Neuronal stem cell (in vitro differentiated cells): ENCODE measurements at regions not wholly inside any gene's neighbourhood (a gene's known extent, or its start where the extent isn't known, plus 50 kb on each side); places are given as distances from the start of the nearest gene placed in this dataset.

Experiments used
- DNase-seq: peaks from one replicate; pipeline ENCODE4 v3.0.0-alpha.2; 2013; ENCODE audit warnings: low spot score
- H2AFZ ChIP-seq: one replicate; pipeline ENCODE4 v1.6.1; 2013; ENCODE audit warnings: mild to moderate bottlenecking, low read length, inconsistent platforms
- H2AK5ac ChIP-seq: 2 replicates; pipeline ENCODE4 v1.6.1; 2013; ENCODE audit warnings: low read depth, mild to moderate bottlenecking, inconsistent platforms, low read length, moderate library complexity, mixed read lengths
- H2BK120ac ChIP-seq: 2 replicates; pipeline ENCODE4 v1.6.1; 2013; ENCODE audit warnings: low read depth, mild to moderate bottlenecking, inconsistent platforms, low read length, moderate library complexity, mixed read lengths
- H2BK12ac ChIP-seq: one replicate; pipeline ENCODE4 v1.6.1; 2013; ENCODE audit warnings: low read length, inconsistent platforms
- H2BK15ac ChIP-seq: 2 replicates; pipeline ENCODE4 v1.6.1; 2013; ENCODE audit warnings: mild to moderate bottlenecking, low read length, inconsistent platforms, mixed read lengths
- H2BK5ac ChIP-seq: one replicate; pipeline ENCODE4 v1.6.1; 2013; ENCODE audit warnings: inconsistent platforms, mild to moderate bottlenecking, low read length, moderate library complexity
- H3K14ac ChIP-seq: one replicate; pipeline ENCODE4 v1.6.1; 2013; ENCODE audit warnings: low read length, inconsistent platforms
- H3K18ac ChIP-seq: 2 replicates; pipeline ENCODE4 v1.6.1; 2013; ENCODE audit warnings: low read length, inconsistent platforms
- H3K23ac ChIP-seq: 2 replicates; pipeline ENCODE4 v1.6.1; 2013; ENCODE audit warnings: low read depth, mild to moderate bottlenecking, mixed read lengths, low read length, inconsistent platforms; ENCODE audit not compliant: poor library complexity
- H3K27ac ChIP-seq: replicated peaks from 3 replicates; pipeline ENCODE4 v1.5.1; 2013; ENCODE audit warnings: low read length, inconsistent platforms
- H3K27me3 ChIP-seq, 3 experiments: 2 replicates each; pipeline ENCODE4 v1.6.1; 2013; ENCODE audit warnings: low read length in 3 of 3, mild to moderate bottlenecking in 2 of 3, inconsistent platforms in 1 of 3, low read depth in 1 of 3, mixed read lengths in 1 of 3, moderate library complexity in 1 of 3; ENCODE audit not compliant: control insufficient read depth in 3 of 3, insufficient read depth in 3 of 3
- H3K36me3 ChIP-seq, 2 donors: replicated peaks in 1 of 2; 2 replicates each; pipeline ENCODE4 v1.6.1; 2013; ENCODE audit warnings: low read length in 2 of 2; ENCODE audit not compliant: control insufficient read depth in 2 of 2, insufficient read depth in 2 of 2
- H3K4ac ChIP-seq: 2 replicates; pipeline ENCODE4 v1.6.1; 2013; ENCODE audit warnings: inconsistent platforms, mild to moderate bottlenecking, low read length, moderate library complexity
- H3K4me1 ChIP-seq, 2 donors: 1 replicate in 1 of 2; 2 replicates in 1 of 2; pipeline ENCODE4 v1.6.1; 2013; ENCODE audit warnings: low read length in 2 of 2, low read depth in 1 of 2; ENCODE audit not compliant: control insufficient read depth in 2 of 2, insufficient read depth in 1 of 2
- H3K4me2 ChIP-seq: one replicate; pipeline ENCODE4 v1.6.1; 2013; ENCODE audit warnings: mild to moderate bottlenecking, low read length, inconsistent platforms; ENCODE audit not compliant: insufficient read depth, poor library complexity, severe bottlenecking
- H3K4me3 ChIP-seq, 2 donors: 2 replicates each; pipeline ENCODE4 v1.5.1; 2013; ENCODE audit warnings: low read length in 2 of 2, mild to moderate bottlenecking in 2 of 2, inconsistent platforms in 1 of 2, moderate library complexity in 1 of 2
- H3K79me1 ChIP-seq: one replicate; pipeline ENCODE4 v1.6.1; 2013; ENCODE audit warnings: low read depth, mild to moderate bottlenecking, inconsistent platforms, low read length, moderate library complexity
- H3K9ac ChIP-seq: one replicate; pipeline ENCODE4 v1.6.1; 2013; ENCODE audit warnings: mild to moderate bottlenecking, low read depth, low read length, inconsistent platforms; ENCODE audit not compliant: poor library complexity
- H3K9me3 ChIP-seq, 2 donors: replicated peaks in 1 of 2; 2 replicates each; pipeline versions ENCODE3 to v1.6.1; 2013; ENCODE audit warnings: low read length in 2 of 2, mild to moderate bottlenecking in 2 of 2, inconsistent platforms in 1 of 2, low read depth in 1 of 2, mixed read lengths in 1 of 2, moderate library complexity in 1 of 2; ENCODE audit not compliant: control insufficient read depth in 2 of 2, insufficient read depth in 1 of 2
- H4K8ac ChIP-seq: one replicate; pipeline ENCODE4 v1.6.1; 2013; ENCODE audit warnings: low read depth, mild to moderate bottlenecking, inconsistent platforms, low read length, moderate library complexity
- H4K91ac ChIP-seq: one replicate; pipeline ENCODE4 v1.6.1; 2013; ENCODE audit warnings: low read length, low read depth, mild to moderate bottlenecking, inconsistent platforms; ENCODE audit not compliant: poor library complexity
- WGBS, 2 donors: extraction: QIAGEN DNeasy Blood & Tissue Kit; methylation state at CpG; one replicate each; pipeline ENCODE4 v1.1.7; 2013; ENCODE audit warnings: missing lambda C conversion rate in 2 of 2, mixed read lengths in 1 of 2; ENCODE audit not compliant: insufficient read length in 2 of 2, insufficient replicate concordance in 1 of 2; ENCODE audit errors: extremely low coverage in 2 of 2; 5-methylcytosine and 5-hydroxymethylcytosine counted together

DNA sequence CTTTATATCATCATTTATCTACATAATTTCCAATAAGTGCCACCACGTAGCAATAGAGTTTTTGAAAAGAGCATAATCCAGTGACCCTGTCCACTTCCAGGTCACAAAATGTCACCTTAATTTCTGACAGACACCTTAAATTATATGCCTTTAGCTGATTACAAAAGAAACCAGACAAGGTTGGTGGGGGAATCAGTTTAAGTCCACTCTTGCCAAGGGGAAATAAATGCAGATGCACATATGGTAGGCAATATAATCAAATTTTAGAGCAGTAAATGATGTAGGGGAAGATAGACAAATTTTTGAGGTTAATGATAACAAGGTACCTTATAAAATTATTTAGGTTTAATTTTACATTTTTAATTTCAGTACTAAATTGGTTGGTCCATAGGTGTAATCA, 253.5 kb downstream of the ZIC1 start:
- Histone ChIP-seq H3K4ac (no peak overlapping the region), H3K4me1 (no peaks in the 10 kb centered on the region), H3K27me3 (no peaks in the 10 kb centered on the region), H3K36me3 (no peaks in the 10 kb centered on the region), H3K4me3 (no peak overlapping the region), H3K9ac (no peak overlapping the region), H3K18ac (no peak overlapping the region), H3K14ac (no peak overlapping the region), H2AFZ (no peak overlapping the region), H2BK5ac (no peak overlapping the region), H2AK5ac (no peak overlapping the region), H2BK120ac (no peak overlapping the region), H3K9me3 (no peaks in the 10 kb centered on the region), H3K4me2 (no peak overlapping the region), H2BK15ac (no peak overlapping the region), H4K91ac (no peak overlapping the region), H4K8ac (no peak overlapping the region), H3K23ac (no peak overlapping the region), H3K79me1 (no peaks in the 10 kb centered on the region), H3K27ac (no peak overlapping the region), H2BK12ac (no peak overlapping the region)
- DNase-seq: no peak
- no CpG with 5 or more reads among the region's 1 CpG for WGBS, 2 donors

DNA sequence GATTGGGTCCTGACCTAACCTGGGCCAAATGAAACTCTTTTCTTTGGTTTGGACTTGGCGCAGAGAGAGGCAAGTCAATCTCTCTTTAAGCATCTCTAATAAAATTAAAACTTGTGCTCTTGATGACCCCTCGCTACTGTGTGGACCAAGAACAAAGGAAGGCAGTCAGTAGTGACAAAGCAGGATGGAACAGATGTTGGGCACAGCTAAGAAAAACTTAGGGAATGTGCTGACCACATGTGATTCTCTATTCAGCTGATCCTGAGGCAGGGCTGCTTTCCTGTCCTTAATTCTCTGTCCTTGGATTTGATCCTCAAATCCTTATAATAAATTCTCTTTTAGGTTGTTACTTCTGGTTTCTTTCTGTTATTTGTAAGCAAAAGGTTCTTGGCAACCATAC, 259.9 kb downstream of the ZIC1 start:
- Histone ChIP-seq H4K91ac (no peak overlapping the region), H2AK5ac (no peak overlapping the region), H3K27me3 (no peaks in the 10 kb centered on the region), H3K23ac (no peak overlapping the region), H2BK12ac (no peak overlapping the region), H3K36me3 (no peaks in the 10 kb centered on the region), H2BK5ac (no peak overlapping the region), H2AFZ (no peak overlapping the region), H3K4me1 (peaks cover 5% of the 10 kb centered on the region in 2 donors), H3K9ac (no peak overlapping the region), H3K14ac (no peak overlapping the region), H3K4ac (no peak overlapping the region), H3K4me3 (no peak overlapping the region), H2BK120ac (no peak overlapping the region), H4K8ac (no peak overlapping the region), H3K79me1 (no peaks in the 10 kb centered on the region), H3K9me3 (no peaks in the 10 kb centered on the region), H3K27ac (no peak overlapping the region), H2BK15ac (no peak overlapping the region), H3K4me2 (no peak overlapping the region), H3K18ac (no peak overlapping the region)
- WGBS, 2 donors: no CpG with 5 or more reads among the region's 2 CpGs
- no peak for DNase-seq

DNA sequence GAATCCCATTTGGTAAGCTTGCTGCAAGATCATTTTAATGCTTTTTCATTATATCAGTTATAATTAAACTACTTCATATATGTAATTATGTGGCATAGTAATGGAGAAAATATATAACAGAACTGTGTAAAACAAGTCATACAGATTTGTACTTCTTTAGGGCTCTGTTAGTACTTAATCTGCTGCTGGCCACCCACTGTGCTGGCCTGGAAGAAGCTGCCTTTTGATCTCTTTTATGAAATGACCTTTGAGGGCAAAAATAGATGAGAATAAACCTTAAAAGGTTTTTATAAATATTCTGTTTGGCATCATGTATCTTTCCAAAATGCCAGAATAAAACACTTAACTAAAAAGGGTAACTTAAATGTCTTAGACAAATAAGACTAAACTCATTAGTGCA, 262.9 kb downstream of the ZIC1 start:
- Histone ChIP-seq H3K27ac (no peak overlapping the region), H2BK120ac (no peak overlapping the region), H3K4me2 (no peak overlapping the region), H2AK5ac (no peak overlapping the region), H2BK15ac (no peak overlapping the region), H2BK5ac (no peak overlapping the region), H3K9me3 (no peaks in the 10 kb centered on the region), H3K14ac (no peak overlapping the region), H3K79me1 (no peaks in the 10 kb centered on the region), H3K9ac (no peak overlapping the region), H4K91ac (no peak overlapping the region), H3K4me3 (no peak overlapping the region), H2AFZ (no peak overlapping the region), H4K8ac (no peak overlapping the region), H3K36me3 (no peaks in the 10 kb centered on the region), H2BK12ac (no peak overlapping the region), H3K27me3 (no peaks in the 10 kb centered on the region), H3K4me1 (peaks cover 5% of the 10 kb centered on the region in 2 donors), H3K4ac (no peak overlapping the region), H3K23ac (no peak overlapping the region), H3K18ac (no peak overlapping the region)
- DNase-seq: no peak

DNA sequence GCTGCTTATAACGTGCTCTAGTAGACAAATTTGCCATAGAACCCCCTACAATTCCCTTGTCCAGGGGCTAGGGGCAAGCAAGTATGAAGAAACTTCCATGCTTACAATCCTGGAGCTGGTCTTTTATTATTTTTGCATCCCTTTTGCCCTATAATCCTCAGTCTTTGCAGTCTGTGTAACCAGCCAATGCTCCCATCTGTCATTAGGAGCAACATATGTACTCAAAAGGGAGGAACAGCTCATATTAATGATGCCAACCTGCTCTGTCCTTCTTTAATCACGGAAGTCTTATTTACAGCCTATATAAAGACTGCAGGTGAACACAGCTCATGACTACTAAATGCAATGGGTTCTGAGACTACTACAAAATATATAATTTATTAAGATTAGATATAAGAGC, 263.3 kb downstream of the ZIC1 start:
- Histone ChIP-seq H4K91ac (no peak overlapping the region), H3K23ac (no peak overlapping the region), H3K14ac (no peak overlapping the region), H3K79me1 (no peaks in the 10 kb centered on the region), H2AFZ (no peak overlapping the region), H3K36me3 (no peaks in the 10 kb centered on the region), H2BK120ac (no peak overlapping the region), H3K27ac (no peak overlapping the region), H3K4me2 (no peak overlapping the region), H3K9ac (no peak overlapping the region), H2BK12ac (no peak overlapping the region), H2BK15ac (no peak overlapping the region), H3K27me3 (no peaks in the 10 kb centered on the region), H4K8ac (no peak overlapping the region), H3K4me3 (no peak overlapping the region), H3K4ac (no peak overlapping the region), H3K18ac (no peak overlapping the region), H3K9me3 (no peaks in the 10 kb centered on the region), H2AK5ac (no peak overlapping the region), H2BK5ac (no peak overlapping the region), H3K4me1 (peaks cover 5% of the 10 kb centered on the region in 2 donors)
- no CpG with 5 or more reads among the region's 2 CpGs for WGBS, 2 donors
- DNase-seq: no peak
